Ovary (tissue), 7 donors: ENCODE measurements at regions not wholly inside any gene's neighbourhood (a gene's known extent, or its start where the extent isn't known, plus 50 kb on each side); places are given as distances from the start of the nearest gene placed in this dataset.

Experiments used
- DNase-seq, 5 donors: peaks; one replicate each; pipeline ENCODE4 v3.0.0-alpha.2; 2019 to 2020
- H3K27ac ChIP-seq, 2 donors: fragments of 200-600 bp; one replicate each; pipeline versions ENCODE4 v1.5.1 to v1.8.0; 2019 to 2022
- H3K27me3 ChIP-seq: fragments of 200-600 bp; one replicate; pipeline ENCODE4 v1.8.0; 2022
- H3K36me3 ChIP-seq: fragments of 200-600 bp; sonication (generic); one replicate; pipeline ENCODE4 v1.5.1; 2019
- H3K4me1 ChIP-seq: one replicate; pipeline ENCODE4 v1.8.1; 2013; ENCODE audit warnings: mild to moderate bottlenecking, moderate library complexity; ENCODE audit not compliant: insufficient read depth
- H3K4me3 ChIP-seq: fragments of 200-600 bp; sonication (generic); one replicate; pipeline ENCODE4 v1.5.1; 2017
- H3K9me3 ChIP-seq, 2 donors: fragments of 200-600 bp in 1 of 2; sonication (generic) in 1 of 2; one replicate each; pipeline versions ENCODE4 v1.5.1 to v1.8.1; 2013 to 2019; ENCODE audit warnings: mild to moderate bottlenecking in 1 of 2, moderate library complexity in 1 of 2
- CTCF ChIP-seq, 3 donors: fragments of 450-650 bp in 2 of 3; fragments of 200-600 bp in 1 of 3; IDR thresholded peaks; one replicate each; pipeline versions ENCODE4 v1.5.1 to v1.8.0; 2016 to 2022; ENCODE audit warnings: antibody characterized with exemption in 3 of 3, mild to moderate bottlenecking in 1 of 3
- EP300 ChIP-seq: sonication (generic); formaldehyde crosslinking; IDR thresholded peaks from one replicate; pipeline ENCODE4 v1.6.1; 2017; ENCODE audit warnings: antibody characterized with exemption
- POLR2A ChIP-seq: fragments of 450-650 bp; IDR thresholded peaks from one replicate; pipeline ENCODE4 v1.6.1; 2017; ENCODE audit warnings: antibody characterized with exemption, mild to moderate bottlenecking, moderate library complexity
- WGBS, 3 donors: extraction: QIAGEN DNeasy Blood & Tissue Kit in 1 of 3; methylation state at CpG; one replicate each; pipeline versions ENCODE4 v1.1.5 to v1.1.7; 2013 to 2017; 5-methylcytosine and 5-hydroxymethylcytosine counted together
- intact Hi-C, 4 donors: fragments of 100-400 bp; cut with DNase I; formaldehyde crosslinking; loops; one replicate each; pipeline versions ENCODE4 v1.11.0 to v1.15.1; 2022 to 2023
- donor health status: DM: no; HTN: no; CAD: no; lungs with moderate emphysema.
- donor health status: DM: no; HTN: no; CAD: no.
- donor health status: Bipolar disorder and iron deficiency.
- donor health status: DM: no; HTN: no; CAD: no.
- donor health status: DM: yes; HTN: yes; CAD: no.

GRCh38 chr12:126083926-126084325 lies 1018.7 kb downstream of the AACS start:
- H3K4me1 ChIP-seq: no peaks in the 10 kb centered on the region
- no peak for DNase-seq
- H3K27ac ChIP-seq: no peak overlapping the region
- 34 to 49% (median 43%) methylated on average over 8 of the region's 8 CpGs for WGBS, 3 donors
- H3K27me3 ChIP-seq: no peaks in the 10 kb centered on the region
- TF ChIP-seq CTCF (IDR thresholded peaks at IDR 0.05) (no peak), EP300 (no peak), POLR2A (no peak)
- H3K4me3 ChIP-seq: no peak overlapping the region
- intact Hi-C loops: no loop called here
- H3K36me3 ChIP-seq: no peaks in the 10 kb centered on the region
- H3K9me3 ChIP-seq: no peaks in the 10 kb centered on the region

- TF ChIP-seq EP300: no peak
- no peak for TF ChIP-seq CTCF (IDR thresholded peaks at IDR 0.05)
- no peak for TF ChIP-seq POLR2A
- Histone ChIP-seq H3K9me3 (no peaks in the 10 kb centered on the region), H3K27me3 (no peaks in the 10 kb centered on the region), H3K27ac (no peak overlapping the region), H3K36me3 (no peaks in the 10 kb centered on the region), H3K4me1 (no peaks in the 10 kb centered on the region), H3K4me3 (no peak overlapping the region)
- intact Hi-C loops: no loop called here
- DNase-seq: no peak
Observed at GRCh38 chr12:126084480-126084879, 1019.2 kb downstream of the AACS start.

DNA sequence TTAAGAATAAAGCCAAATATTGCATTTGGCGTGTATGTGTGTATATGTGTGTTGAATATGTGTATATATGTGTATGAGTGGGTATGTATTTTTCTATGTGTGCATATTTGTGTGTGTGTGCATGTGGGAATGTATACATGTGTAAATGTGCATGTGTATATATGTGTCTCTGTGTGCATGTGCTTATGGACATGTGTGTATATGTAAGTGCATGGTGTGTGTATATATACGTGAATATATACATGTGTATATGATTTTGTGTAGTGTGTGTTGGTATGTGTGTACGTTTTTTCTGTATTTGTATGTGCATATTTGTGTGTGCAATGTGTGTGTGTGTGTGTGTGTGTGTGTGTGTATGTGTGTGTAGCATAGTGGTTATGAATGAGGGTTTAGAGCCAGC lies 1021.0 kb downstream of the AACS start:
- 44 to 70% (median 49%) methylated on average over 3 of the region's 3 CpGs for WGBS, 3 donors
- Histone ChIP-seq H3K27ac (no peak overlapping the region), H3K9me3 (no peaks in the 10 kb centered on the region), H3K4me3 (no peak overlapping the region), H3K27me3 (no peaks in the 10 kb centered on the region), H3K36me3 (no peaks in the 10 kb centered on the region), H3K4me1 (no peaks in the 10 kb centered on the region)
- TF ChIP-seq POLR2A (no peak), EP300 (no peak), CTCF (IDR thresholded peaks at IDR 0.05) (no peak)
- intact Hi-C loops: no loop called here
- no peak for DNase-seq

DNA sequence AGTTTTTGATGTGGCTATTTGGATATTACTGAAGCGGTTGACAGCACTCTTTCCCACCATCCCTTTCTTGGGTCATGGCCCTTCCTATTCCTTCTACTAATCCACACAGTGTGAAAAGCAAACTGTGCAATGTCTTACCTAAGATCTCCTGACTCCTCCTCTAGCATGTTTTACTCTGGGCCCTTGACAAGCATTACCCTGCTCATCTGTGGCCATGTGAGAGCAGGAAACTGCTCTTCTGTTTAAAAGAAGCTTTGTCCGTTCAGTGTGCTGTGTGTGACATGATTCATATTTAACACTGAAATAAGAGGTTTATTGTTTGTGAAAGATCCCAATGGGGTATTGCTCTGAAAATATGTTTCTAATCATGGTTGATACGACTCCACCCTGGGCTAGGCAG lies 1022.5 kb downstream of the AACS start:
- Histone ChIP-seq H3K27ac (no peak overlapping the region), H3K36me3 (no peaks in the 10 kb centered on the region), H3K9me3 (no peaks in the 10 kb centered on the region), H3K4me3 (no peak overlapping the region), H3K4me1 (no peaks in the 10 kb centered on the region), H3K27me3 (no peaks in the 10 kb centered on the region)
- no peak for TF ChIP-seq EP300
- no peak for TF ChIP-seq POLR2A
- intact Hi-C loops: no loop called here
- DNase-seq: no peak
- WGBS, 3 donors: 66 to 67% (median 66%) methylated on average over 3 of the region's 3 CpGs

GRCh38 chr12:126093908-126094307 lies 1028.7 kb downstream of the AACS start:
- intact Hi-C loops: no loop called here
- Histone ChIP-seq H3K4me3 (no peak overlapping the region), H3K4me1 (no peaks in the 10 kb centered on the region), H3K27me3 (no peaks in the 10 kb centered on the region), H3K36me3 (no peaks in the 10 kb centered on the region), H3K27ac (no peak overlapping the region), H3K9me3 (no peaks in the 10 kb centered on the region)
- no peak for DNase-seq
- WGBS, 3 donors: 82 to 100% (median 84%) methylated on average over 1 of the region's 1 CpG
- no peak for TF ChIP-seq CTCF (IDR thresholded peaks at IDR 0.05)
- TF ChIP-seq EP300: no peak
- TF ChIP-seq POLR2A: no peak
